ENCODE measurements at regions not wholly inside any gene's neighbourhood (a gene's known extent, or its start where the extent isn't known, plus 50 kb on each side); places are given as distances from the start of the nearest gene placed in this dataset.

GRCh38 chr18:47628893-47629292 lies 301.6 kb downstream of the SMAD2 start:
- no peaks in the 10 kb centered on the region for H4K20me1 ChIP-seq (replicated peaks; ENCODE audit: control insufficient read depth, extremely low read depth, insufficient read depth, low read length)
- H3K27ac ChIP-seq (ENCODE audit: insufficient read depth, low read depth, low read length) = no peak overlapping the region
- H3K27me3 ChIP-seq (ENCODE audit: control insufficient read depth in 2 of 2, insufficient read depth in 2 of 2, low read length in 2 of 2) = no peaks in the 10 kb centered on the region
- intact Hi-C loops (cut with micrococcal nuclease) = no loop called here
- TF ChIP-seq, protein P1, sequence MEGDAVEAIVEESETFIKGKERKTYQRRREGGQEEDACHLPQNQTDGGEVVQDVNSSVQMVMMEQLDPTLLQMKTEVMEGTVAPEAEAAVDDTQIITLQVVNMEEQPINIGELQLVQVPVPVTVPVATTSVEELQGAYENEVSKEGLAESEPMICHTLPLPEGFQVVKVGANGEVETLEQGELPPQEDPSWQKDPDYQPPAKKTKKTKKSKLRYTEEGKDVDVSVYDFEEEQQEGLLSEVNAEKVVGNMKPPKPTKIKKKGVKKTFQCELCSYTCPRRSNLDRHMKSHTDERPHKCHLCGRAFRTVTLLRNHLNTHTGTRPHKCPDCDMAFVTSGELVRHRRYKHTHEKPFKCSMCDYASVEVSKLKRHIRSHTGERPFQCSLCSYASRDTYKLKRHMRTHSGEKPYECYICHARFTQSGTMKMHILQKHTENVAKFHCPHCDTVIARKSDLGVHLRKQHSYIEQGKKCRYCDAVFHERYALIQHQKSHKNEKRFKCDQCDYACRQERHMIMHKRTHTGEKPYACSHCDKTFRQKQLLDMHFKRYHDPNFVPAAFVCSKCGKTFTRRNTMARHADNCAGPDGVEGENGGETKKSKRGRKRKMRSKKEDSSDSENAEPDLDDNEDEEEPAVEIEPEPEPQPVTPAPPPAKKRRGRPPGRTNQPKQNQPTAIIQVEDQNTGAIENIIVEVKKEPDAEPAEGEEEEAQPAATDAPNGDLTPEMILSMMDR (IDR thresholded peaks at IDR 0.05; ENCODE audit: extremely low read depth in 1 of 2, insufficient read depth in 1 of 2, low read depth in 1 of 2, low read length in 2 of 2) = no peak
- TF ChIP-seq GATA2 (IDR thresholded peaks at IDR 0.05; ENCODE audit: insufficient read depth, insufficient read length, low read depth, low read length) (no peak), POLR2A (IDR thresholded peaks at IDR 0.05; ENCODE audit: low read depth, low read length) (no peak), FOS (IDR thresholded peaks at IDR 0.05; ENCODE audit: borderline replicate concordance, insufficient read depth, low read length) (no peak), POLR2AphosphoS5 (IDR thresholded peaks at IDR 0.05; ENCODE audit: insufficient read depth, low read depth, low read length) (no peak), EZH2 (IDR thresholded peaks at IDR 0.05; ENCODE audit: borderline replicate concordance, low read depth, low read length, severe bottlenecking) (no peak), JUN (IDR thresholded peaks at IDR 0.05; ENCODE audit: borderline replicate concordance, insufficient read depth, insufficient read length, low read depth) (no peak), MYC (IDR thresholded peaks at IDR 0.05; ENCODE audit: low read depth, low read length) (no peak), MAX (IDR thresholded peaks at IDR 0.05; ENCODE audit: insufficient read depth, insufficient read length) (no peak)
- DNase-seq (ENCODE audit: low read depth, low spot score) (no peak), FAIRE-seq (no peak)
- no peak overlapping the region for H2AFZ ChIP-seq (ENCODE audit: low read depth, low read length)
- no peaks in the 10 kb centered on the region for H3K4me1 ChIP-seq (ENCODE audit: control insufficient read depth, extremely low read depth, insufficient read depth, low read length)
- ChIA-PET CTCF (no interaction called here), POLR2A (no interaction called here)
- no peak overlapping the region for H3K9ac ChIP-seq (replicated peaks; ENCODE audit: extremely low read depth, insufficient read depth, low read length)
- no peak overlapping the region for H3K4me2 ChIP-seq (ENCODE audit: insufficient read depth, low read length)
- H3K9me3 ChIP-seq (replicated peaks; ENCODE audit: control insufficient read depth, insufficient read depth, low read length) = no peaks in the 10 kb centered on the region
- dilution Hi-C loops (cut with MboI; ENCODE audit: extremely low pct_ligation_motif_present, low sequenced_read_pairs) = no loop called here
- no peaks in the 10 kb centered on the region for H3K36me3 ChIP-seq (ENCODE audit: control insufficient read depth in 2 of 2, extremely low read depth in 1 of 2, insufficient read depth in 2 of 2, low read length in 2 of 2)
- no peaks in the 10 kb centered on the region for H3K9me1 ChIP-seq (replicated peaks; ENCODE audit: control insufficient read depth, extremely low read depth, insufficient read depth, low read length)
- BruUV-seq (replicated peaks) = no TSS peak
- H3K79me2 ChIP-seq (ENCODE audit: control insufficient read depth, insufficient read depth, low read length) = no peaks in the 10 kb centered on the region
- no peak overlapping the region for H3K4me3 ChIP-seq (replicated peaks in 1 of 3; ENCODE audit: insufficient read depth in 1 of 3, low read depth in 1 of 3, low read length in 3 of 3)
